Activated gamma-delta T cell (primary cell): ENCODE measurements at regions not wholly inside any gene's neighbourhood (a gene's known extent, or its start where the extent isn't known, plus 50 kb on each side); places are given as distances from the start of the nearest gene placed in this dataset.

ENCODE experiments used
- DNase-seq: peaks from one replicate; lab custom pipeline; 2025; lab: John Stamatoyannopoulos, UW

DNA sequence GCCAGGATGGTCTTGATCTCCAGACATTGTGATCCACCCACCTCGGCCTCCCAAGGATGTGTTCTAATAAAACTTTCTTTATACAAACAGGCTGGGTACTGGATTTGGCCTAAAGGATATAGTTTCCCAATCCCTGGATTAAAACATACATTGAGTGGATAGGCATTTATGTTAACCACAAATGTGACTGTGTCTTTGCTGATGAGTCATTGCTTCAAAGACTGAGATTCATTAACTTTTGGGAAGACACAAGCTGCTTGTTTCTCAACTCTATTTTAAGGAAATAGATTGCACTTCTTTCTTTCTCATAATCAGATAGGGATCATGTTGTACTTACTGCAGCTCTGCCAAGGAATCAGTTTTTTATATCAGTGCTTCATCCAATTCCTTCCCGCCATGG is 131.3 kb upstream of the AGA start:
- no peak for DNase-seq

DNA sequence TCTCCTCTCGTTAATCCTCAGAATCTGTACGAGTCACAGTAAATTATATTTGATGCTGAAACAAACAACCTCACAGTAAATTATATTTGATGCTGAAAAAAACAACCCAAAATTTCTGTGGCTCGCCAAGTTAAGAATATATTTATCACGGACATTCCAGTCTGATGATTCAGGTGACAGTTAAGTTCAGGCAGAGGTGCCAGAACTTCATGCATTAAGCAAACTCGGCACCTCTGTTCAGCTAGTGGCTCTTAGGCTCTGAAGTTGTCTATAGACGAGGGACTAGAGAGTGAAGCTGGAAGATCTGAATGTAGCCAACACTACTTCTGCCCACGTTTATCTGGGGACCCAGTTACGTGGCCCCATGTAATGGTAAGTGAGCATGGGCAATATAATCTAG is 132.2 kb upstream of the AGA start:
- no peak for DNase-seq

DNA sequence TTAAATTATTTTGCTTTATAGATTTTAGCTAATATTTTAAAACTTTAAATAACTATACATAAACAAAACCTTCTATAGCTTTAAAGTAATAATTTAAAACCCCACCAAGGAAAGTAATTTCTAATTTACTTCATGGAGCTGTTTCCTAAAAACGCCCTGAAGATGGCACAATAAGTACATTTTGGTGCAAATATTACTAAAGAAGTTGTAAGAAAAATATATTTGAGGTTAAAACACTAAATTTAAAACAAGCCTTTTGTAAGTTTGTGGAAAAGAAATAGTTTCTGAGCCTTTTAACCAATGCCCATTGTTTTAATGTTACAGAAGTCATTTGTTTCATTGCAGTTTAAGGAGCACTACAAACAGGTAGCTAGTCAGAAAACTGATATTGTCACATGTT is 137.4 kb upstream of the AGA start:
- DNase-seq: no peak

DNA sequence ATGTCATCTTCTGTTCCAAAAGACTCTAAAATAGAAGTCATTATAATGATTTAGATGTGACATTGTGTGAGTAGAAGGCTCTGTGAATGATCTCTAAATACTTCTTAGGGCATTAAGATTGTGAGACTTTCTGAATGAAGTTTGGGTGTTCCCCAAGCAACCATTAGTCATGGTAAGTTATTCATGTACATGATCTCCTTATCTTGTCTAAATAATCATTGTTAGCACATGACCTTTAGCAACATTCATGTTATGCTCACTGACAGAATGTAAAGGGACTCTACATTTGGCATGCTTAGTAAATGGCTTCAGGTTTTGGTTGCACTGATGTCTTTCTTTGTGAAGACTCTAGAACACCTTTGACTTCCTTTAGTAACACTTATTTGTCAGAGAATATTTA is 140.8 kb upstream of the AGA start:
- DNase-seq: no peak

DNA sequence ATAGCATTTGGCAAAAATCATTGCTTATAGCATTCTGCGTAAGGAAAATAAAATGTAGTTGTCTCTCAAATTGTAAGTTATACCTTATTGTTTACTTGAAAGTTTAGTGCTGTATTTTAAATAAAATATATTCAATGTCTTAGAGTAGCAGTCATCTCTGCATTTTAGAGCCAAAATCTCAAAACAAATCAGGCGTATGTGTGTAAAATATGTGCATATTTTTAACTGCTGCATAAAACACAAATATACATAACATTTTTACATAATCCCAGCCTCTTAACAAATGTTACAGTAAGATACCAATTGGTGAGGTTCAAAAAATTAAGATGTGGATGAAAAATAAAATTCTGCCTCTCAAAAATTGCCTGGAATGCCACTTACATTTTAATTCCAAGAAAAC is 145.8 kb upstream of the AGA start:
- no peak for DNase-seq

DNA sequence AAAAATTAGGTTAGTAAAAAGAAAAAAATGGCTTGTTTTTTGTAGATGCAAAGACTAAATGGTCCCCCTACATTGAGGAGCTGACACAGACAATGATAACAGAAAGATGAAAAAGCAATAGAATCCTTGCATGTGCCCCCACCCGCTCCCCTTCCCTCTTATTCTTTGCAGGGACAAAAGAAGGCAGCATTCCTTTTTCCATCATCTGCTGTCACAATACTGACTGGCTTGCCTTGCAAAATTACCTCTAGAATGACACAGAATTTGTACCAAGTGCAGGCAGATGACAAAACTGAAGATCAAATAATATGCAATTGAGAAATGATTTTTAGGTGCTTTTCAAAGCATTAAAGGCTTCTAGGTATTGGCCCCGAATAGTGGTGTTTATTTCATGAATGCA is 153.1 kb upstream of the AGA start:
- no peak for DNase-seq

DNA sequence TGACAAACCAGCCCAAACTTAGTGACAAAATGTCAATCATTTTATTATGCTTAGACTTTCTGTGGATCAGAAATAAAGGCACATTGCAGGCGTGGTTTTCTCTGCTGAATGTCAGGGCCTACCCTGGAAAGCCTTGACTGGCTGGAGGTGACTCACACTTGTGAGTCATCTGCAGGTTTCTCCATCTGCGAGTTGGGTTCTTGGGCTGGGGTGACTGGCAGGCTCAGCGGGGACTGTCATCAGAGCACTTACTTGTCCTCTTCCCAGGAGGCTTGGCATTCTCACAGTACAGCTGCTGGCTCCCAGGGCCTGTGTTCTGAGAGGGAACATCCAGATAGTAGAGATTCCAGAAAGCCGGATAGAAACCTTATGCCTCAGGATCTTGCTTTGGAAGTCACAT is 153.8 kb upstream of the AGA start:
- no peak for DNase-seq

DNA sequence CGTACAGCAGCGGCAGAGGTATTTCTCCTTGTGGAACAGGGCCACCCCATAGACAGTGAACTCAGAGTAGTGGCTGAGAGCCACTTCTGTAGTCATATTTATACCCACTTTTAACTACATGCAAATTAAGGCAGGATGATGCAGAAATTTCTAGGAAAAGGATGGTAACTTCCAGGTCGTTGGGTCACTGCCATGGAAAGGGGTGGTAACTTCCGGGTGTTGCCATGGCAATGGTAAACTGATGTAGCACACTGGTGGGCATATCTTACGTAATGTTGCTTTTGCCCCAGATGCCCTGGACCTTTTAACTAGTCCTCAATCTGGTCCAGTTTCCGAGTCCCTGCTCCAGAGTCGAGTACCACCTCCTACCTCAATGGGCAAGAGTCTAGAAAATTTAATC is 154.8 kb upstream of the AGA start:
- no peak for DNase-seq

DNA sequence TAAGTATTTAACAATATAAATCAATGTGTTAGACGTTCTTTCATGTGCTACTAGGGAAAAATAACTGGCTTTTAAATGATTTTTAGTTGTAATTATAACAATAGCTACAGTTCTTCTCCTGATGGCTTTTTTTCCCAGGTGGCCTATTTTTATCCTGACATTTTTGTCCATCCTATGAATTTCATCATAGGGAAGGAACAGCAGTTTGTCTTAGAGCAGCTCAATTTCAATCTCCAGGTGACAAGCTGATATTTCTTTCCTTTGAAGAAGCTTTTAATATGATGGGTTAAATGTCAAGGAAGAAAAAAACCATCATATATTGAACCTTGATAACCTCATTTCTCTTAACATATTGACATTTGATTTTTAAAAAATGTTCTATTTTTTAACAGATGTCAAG is 163.0 kb upstream of the AGA start:
- no peak for DNase-seq

DNA sequence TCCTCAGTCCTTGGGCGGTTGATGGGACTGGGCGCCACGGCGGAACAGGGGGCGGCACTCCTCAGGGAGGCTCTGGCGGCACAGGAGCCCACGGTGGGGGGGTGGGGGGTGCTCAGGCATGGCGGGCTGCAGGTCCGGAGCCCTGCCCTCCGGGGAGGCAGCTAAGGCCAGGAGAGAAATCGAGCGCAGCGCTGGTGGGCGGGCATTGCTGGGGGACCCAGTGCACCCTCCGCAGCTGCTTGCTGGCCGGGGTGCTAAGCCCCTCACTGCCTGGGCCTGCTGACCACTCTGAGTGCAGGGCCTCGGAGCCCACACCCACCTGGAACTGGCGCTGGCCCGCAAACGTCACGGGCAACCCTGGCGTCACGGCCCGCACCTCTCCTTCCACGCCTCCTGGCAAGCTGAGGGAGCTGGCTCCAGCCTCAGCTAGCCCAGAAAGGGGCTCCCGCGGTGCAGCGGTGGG is 164.9 kb upstream of the AGA start:
- DNase-seq: peak; percentile 10

DNA sequence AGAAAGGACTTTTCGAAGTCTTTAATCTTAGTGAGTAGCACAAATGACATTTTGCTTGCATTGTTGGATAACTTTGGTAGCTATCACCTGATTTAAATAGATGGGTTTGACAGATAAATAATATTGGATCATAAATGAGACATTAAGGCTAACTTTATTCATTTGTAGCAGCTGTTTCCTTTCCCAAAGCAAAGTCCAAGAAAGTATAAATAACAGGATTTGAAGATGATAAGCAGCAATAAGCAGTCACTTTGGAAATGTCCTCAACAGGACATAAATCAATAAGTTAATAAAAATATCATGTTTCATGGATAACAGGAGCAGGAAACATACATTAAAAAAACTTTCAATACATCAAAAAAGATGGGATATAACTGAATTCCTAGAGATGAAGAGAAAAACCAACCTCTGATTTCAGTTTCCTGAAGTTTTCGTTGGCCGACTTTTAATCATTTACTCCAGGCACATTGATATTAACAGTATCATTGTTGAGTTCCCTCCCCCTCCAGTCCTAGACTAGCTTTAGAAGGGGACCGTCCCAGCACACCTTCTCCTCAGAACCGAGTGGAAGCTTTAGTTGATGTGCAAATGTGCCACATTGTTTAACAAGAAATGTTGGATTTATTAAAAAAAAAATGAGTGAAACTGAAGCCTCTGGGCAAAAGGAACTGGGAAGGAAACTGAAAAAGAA is 169.9 kb upstream of the AGA start:
- DNase-seq: no peak

DNA sequence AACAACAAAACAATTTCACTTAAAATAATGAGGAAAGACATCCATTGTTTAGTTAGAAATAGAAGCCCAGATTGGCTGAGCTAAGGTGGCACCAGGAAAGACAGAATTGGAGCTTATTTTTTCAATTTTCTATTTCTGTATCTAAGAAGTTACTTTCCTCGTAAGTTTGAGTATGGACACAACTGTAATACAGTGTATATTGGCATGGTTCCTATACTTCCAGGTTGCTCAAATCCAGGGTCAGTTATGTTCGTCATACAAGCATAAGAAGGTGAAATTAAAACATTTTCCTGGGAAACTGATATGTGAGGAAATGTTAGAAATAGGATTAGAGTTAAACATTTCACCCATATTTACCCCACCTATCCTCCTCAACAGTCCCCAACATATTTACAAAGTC is 170.4 kb upstream of the AGA start:
- no peak for DNase-seq

DNA sequence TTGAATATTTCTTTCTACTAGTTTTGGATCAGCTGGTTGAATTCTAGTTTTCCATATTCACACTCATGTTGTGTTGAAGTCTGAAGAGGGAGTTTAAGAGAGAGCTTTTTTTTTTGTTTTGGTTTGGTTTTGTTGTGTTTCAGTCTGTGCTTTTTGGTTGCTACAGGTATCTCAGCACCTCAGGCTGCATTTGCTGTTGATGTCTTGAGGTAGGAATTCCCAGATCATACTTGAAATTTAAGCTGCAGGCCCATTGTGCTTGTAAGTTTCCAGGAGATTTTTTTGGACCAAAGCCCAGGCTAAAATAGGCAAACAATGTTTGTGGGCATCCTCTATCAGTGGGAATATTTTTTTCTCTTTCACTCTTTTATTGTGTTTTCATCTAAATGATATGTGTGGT is 190.2 kb upstream of the AGA start:
- DNase-seq: no peak

DNA sequence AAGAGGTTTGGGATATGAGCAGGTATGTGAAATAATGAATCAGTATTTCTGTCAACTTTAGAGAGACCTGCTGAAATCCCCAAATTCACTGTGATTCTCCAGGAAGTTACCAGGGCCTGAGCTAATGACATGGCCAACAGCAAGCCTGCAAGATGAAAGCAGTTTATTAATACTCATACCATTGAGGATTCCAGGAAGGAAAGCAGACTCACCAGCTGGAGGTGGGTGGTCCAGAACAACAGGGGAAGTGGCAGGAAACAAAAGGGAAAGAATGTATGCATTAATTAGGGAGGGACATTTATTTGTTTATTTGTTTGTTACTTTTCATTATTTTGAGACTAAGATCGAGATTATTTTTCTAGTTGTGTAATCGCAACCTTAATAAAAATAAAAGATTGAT is 196.6 kb upstream of the AGA start:
- no peak for DNase-seq

DNA sequence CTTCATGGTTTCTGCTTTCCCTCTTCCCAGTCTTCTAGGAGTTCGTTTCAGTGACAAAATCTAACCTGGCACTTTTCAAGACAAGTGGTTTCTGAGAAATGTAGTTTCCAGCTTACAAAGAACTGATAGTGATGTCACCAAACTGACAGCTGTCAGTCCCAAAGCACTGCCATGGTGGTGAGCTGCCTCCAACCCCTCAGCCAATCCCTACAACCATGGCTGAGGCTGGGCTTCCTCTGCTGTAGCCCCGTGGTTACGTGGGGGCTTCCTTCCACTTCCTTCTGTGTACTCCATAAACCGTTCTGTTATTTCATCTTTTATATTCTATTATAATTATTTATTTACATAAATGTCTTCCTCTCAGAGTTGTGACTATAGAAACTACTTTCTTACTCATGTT is 198.6 kb upstream of the AGA start:
- no peak for DNase-seq

DNA sequence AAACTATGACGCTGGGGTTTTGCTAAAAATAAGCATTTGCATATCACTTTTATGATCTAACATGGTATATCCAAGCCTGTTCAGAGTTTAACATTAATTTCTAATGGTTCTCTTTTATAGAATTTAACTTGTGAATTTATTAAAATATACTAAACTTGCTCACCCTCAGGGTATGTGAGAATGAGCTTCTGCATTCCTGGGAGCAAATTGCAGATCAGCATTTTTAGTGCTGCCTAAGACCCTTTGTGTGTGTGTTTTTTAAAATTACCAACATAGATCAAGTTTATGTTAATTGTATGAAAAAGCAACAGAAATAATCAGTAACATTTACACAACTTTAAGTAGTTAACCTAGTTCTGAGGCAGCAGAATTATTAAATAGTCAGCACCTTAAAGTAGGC is 218.0 kb upstream of the AGA start:
- DNase-seq: no peak

DNA sequence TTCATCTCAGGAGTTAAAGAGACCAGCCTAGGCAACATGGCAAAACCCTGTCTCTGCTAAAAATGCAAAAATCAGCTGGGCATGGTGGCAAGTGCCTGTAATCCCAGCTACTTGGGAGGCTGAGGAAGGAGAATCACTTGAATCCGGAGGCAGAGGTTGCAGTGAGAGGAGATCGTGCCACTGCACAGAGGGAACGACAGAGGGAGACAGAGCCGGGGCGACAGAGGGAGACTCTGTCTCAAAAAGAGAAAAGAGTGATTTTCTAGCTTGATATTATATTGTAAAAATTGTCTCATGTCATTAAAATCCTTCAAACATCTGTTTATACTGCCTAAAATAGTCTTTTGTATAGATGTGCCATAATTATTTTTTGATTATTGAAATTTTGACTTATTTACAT is 225.4 kb upstream of the AGA start:
- no peak for DNase-seq

DNA sequence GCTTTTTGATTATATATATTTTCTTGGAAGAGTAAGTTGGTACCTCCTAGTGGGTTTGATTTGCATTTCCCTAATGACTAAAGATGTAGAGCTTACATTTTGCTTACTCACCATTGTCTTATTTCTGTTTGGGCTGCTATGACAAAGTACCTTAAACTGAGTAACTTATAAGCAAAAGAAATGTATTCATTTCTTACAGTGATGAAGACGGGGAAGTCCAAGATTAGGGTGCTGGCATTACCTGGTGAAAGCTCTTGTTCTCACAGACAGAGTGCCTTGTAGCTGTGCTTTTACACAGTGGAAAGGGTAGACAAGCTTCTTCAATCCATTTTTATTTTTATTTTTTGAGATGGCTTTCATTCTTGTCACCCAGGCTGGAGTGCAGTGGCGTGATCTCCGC is 229.2 kb upstream of the AGA start:
- DNase-seq: no peak

DNA sequence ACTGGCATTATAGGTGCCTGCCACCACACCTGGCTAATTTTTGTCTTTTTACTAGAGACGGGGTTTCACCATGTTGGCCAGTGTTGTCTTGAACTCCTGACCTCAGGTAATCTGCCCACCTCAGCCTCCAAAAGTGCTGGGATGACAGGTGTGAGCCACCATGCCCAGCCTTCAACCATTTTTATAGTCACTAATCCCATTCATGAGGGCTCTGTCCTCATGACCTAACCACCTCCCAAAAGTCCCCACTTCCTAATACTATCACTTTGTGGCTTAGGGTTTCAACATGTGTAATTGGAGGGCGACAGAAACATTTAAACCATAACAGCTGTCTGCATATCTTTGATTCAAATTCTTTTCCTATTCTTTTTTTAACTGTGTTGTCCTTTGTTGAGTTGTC is 229.6 kb upstream of the AGA start:
- no peak for DNase-seq

DNA sequence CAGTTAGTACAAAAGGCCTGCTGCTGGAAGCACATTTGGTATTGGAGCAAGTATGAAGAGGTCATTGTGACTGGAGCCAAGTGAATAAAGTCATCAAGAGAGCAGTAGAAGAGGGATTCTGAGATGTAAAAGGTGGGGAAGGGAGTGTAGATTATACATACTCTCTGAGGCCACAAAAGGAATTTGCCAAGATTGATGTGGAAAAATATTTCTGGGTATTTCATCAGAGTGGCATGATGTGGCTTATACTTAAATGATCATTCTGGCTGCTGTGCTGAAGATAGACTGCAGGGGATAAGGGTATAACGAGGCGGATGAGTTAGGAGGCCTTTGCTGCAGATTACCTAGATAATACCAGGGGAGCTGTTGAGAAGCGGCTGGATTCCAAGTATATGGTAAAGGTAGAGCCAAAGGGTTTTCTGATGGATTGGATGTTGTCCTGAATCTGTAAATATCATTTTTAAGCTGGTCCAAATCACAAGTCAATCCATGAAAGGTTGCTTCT is 231.8 kb upstream of the AGA start:
- DNase-seq: no peak

DNA sequence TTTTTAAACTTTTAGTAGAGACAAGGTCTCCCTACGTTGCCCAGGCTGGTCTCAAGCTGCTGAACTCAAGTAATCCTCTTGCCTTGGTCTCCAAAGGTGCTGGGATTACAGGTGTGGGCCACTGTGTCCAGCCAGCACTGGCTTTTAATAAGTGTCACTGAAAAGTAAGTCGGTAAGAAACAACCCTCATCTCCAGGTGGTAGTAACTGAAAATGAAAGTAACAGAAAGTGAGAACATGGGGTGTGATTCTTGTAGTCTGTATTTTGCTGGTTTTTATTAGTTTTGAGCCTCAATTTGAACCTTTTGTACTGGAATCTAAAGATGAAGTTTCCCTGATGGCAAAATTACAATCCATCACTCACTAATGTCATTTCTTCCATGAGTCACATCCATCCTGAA is 238.1 kb upstream of the AGA start:
- no peak for DNase-seq

DNA sequence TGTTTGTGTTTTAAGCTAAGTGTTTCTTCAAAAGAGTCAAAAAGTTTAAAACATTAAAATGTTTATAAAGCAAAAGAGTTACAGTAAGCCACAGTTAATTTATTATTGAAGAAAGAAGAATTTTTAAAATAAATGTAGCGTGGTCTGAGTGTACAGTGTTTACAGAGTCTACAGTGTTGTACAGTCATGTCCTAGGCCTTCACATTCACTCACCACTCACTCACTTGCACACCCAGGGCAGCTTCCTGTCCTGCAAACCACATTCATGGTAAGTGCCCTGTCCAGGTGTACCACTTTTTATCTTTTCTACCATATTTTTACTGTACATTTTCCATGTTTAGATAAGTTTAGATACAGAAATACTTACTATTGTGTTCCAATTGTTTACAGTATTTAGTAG is 239.7 kb upstream of the AGA start:
- DNase-seq: no peak

DNA sequence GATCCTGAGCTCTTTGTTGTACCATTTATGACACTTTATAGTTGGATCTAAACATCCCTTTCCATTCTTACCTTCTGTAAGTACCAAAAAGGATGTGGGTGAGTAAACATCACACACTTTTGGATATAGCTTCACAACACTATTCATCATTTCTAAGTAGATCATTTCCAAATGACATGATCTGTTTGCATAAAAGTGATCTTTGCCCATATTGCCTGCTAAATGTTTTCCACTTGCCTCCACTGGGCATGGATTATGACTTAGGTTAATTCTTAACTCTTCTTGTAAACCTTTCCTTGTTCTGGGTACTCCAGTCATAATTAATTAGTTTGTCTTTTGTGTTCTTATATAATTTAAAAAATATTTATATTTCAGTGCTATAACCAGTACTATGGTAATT is 244.9 kb upstream of the AGA start:
- DNase-seq: no peak

DNA sequence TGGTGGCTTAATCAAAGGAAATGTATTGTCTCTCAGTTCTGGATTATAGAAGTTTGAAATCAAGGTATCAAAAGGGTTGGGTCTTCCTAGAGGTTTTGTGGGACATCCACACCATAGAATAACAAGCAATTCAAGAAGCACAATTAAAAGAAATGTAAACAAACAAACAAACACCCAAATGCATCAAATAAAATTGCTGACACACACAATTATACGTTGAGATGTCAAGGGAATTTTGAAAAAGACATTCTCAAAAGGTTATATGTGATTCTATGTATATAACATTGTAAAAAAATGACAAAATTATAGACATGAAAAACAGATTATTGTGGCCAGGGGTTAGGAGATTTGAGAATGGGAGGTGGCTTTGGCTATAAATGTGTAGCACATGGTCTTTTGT is 250.7 kb upstream of the AGA start:
- no peak for DNase-seq
